RPMI8226 (cell line): ENCODE measurements at regions not wholly inside any gene's neighbourhood (a gene's known extent, or its start where the extent isn't known, plus 50 kb on each side); places are given as distances from the start of the nearest gene placed in this dataset.

Experiments
- DNase-seq: peaks from one replicate; pipeline ENCODE4 v3.0.0-alpha.2; 2015

GRCh38 chr1:239262538-239262937, 123.8 kb upstream of the CHRM3 start:
- peak; percentile 66 for DNase-seq

- DNase-seq: no peak
These were observed 124.8 kb upstream of the CHRM3 start for GRCh38 chr1:239261521-239261920.

GRCh38 chr1:239260842-239261241, 125.5 kb upstream of the CHRM3 start:
- no peak for DNase-seq

GRCh38 chr1:239255628-239256160, 130.7 kb upstream of the CHRM3 start:
- no peak for DNase-seq

- no peak for DNase-seq
These were observed 131.4 kb upstream of the CHRM3 start for GRCh38 chr1:239254999-239255398.

GRCh38 chr1:239253032-239253431, 133.3 kb upstream of the CHRM3 start:
- no peak for DNase-seq

GRCh38 chr1:239250353-239251035, 135.9 kb upstream of the CHRM3 start:
- peak; percentile 73 for DNase-seq

GRCh38 chr1:239247285-239247684, 139.1 kb upstream of the CHRM3 start:
- no peak for DNase-seq

- DNase-seq: no peak
These were observed 142.3 kb upstream of the CHRM3 start for GRCh38 chr1:239244084-239244483.

- DNase-seq: peak; percentile 82
These were observed 143.4 kb upstream of the CHRM3 start for GRCh38 chr1:239243006-239243405.

GRCh38 chr1:239242404-239242803, 144.0 kb upstream of the CHRM3 start:
- DNase-seq: no peak

- peak; percentile 80 for DNase-seq
These were observed 145.6 kb upstream of the CHRM3 start for GRCh38 chr1:239240736-239241135.

GRCh38 chr1:239239529-239239928, 146.8 kb upstream of the CHRM3 start:
- DNase-seq: no peak

GRCh38 chr1:239237912-239238311, 148.5 kb upstream of the CHRM3 start:
- no peak for DNase-seq

- no peak for DNase-seq
These were observed 152.7 kb upstream of the CHRM3 start for GRCh38 chr1:239233626-239234025.

GRCh38 chr1:239232921-239233320, 153.4 kb upstream of the CHRM3 start:
- DNase-seq: no peak

- no peak for DNase-seq
These were observed 157.9 kb upstream of the CHRM3 start for GRCh38 chr1:239228451-239228850.

GRCh38 chr1:239225396-239225795, 161.0 kb upstream of the CHRM3 start:
- DNase-seq: no peak

GRCh38 chr1:239224100-239224499, 162.3 kb upstream of the CHRM3 start:
- no peak for DNase-seq

GRCh38 chr1:239222999-239223398, 163.4 kb upstream of the CHRM3 start:
- no peak for DNase-seq

GRCh38 chr1:239221656-239222055, 164.7 kb upstream of the CHRM3 start:
- DNase-seq: no peak

- DNase-seq: no peak
These were observed 166.7 kb upstream of the CHRM3 start for GRCh38 chr1:239219679-239220078.

- no peak for DNase-seq
These were observed 168.1 kb upstream of the CHRM3 start for GRCh38 chr1:239218301-239218700.

GRCh38 chr1:239212811-239213220, 173.6 kb upstream of the CHRM3 start:
- no peak for DNase-seq

- DNase-seq: no peak
These were observed 176.8 kb upstream of the CHRM3 start for GRCh38 chr1:239209591-239209990.
